ENCODE measurements at regions not wholly inside any gene's neighbourhood (a gene's known extent, or its start where the extent isn't known, plus 50 kb on each side); places are given as distances from the start of the nearest gene placed in this dataset.

DNA sequence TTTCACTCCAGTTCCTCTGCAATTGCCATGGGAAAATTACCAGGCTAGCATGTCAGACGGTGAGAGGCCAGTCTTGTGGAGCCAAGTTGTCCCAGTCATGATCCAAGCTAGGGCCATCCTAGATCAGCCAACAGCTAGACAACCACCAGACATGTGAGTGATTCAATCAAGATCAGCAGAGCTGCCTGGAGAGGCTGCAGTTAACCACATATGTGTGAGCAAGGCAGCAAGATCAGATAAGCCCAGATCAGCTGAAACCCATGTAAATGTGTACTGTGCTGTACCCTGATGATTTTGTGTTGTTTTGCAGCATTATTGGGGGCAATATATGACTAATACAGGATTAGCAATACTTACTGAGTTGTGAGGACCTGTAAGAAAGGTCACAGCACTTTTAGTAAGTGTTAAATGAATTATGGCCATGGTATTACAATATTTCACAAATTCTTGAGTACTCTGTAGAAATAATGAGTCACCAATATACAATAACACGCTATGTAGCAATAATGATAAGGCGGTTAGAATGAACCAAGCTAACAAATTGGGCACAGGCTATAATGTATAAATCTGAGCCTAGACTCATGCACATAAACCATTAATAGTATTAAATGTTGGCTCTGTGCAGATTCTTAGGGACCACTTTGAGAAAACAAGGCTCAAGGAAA, 91.4 kb downstream of the SUDS3 start:
- TF ChIP-seq CTCF (IDR thresholded peaks at IDR 0.05) (no peak), POLR2A (IDR thresholded peaks at IDR 0.05) (no peak)
